Ascending aorta (tissue), 2 donors: ENCODE measurements at regions not wholly inside any gene's neighbourhood (a gene's known extent, or its start where the extent isn't known, plus 50 kb on each side); places are given as distances from the start of the nearest gene placed in this dataset.

Source experiments
- DNase-seq, 2 donors: peaks; one replicate each; pipeline ENCODE4 v3.0.0-alpha.2; 2019; ENCODE audit warnings: low spot score in 2 of 2
- H3K27ac ChIP-seq, 2 donors: fragments of 200-600 bp; sonication (generic); one replicate each; pipeline ENCODE4 v1.5.1; 2016 to 2017; ENCODE audit warnings: mild to moderate bottlenecking in 1 of 2
- H3K27me3 ChIP-seq: fragments of 200-600 bp; sonication (generic); one replicate; pipeline ENCODE4 v1.5.1; 2017
- H3K36me3 ChIP-seq, 2 donors: fragments of 200-600 bp; sonication (generic); one replicate each; pipeline ENCODE4 v1.5.1; 2016
- H3K4me1 ChIP-seq, 2 donors: fragments of 200-600 bp; sonication (generic); one replicate each; pipeline ENCODE4 v1.5.1; 2016 to 2017; ENCODE audit warnings: mild to moderate bottlenecking in 1 of 2
- H3K4me3 ChIP-seq, 2 donors: fragments of 200-600 bp; sonication (generic); one replicate each; pipeline ENCODE4 v1.5.1; 2016 to 2017; ENCODE audit warnings: mild to moderate bottlenecking in 1 of 2
- H3K9me3 ChIP-seq, 2 donors: fragments of 200-600 bp; sonication (generic); one replicate each; pipeline ENCODE4 v1.5.1; 2016
- CTCF ChIP-seq, 3 experiments: fragments of 200-600 bp in 2 of 3; fragments of 450-650 bp in 1 of 3; sonication (generic) in 2 of 3; IDR thresholded peaks; one replicate each; pipeline ENCODE4 v1.5.1; 2016 to 2019; ENCODE audit warnings: antibody characterized with exemption in 3 of 3, mild to moderate bottlenecking in 1 of 3, moderate library complexity in 1 of 3
- intact Hi-C: fragments of 100-400 bp; cut with DNase I; formaldehyde crosslinking; loops from one replicate; pipeline ENCODE4 v1.15.1; 2023

- no peaks in the 10 kb centered on the region for H3K4me1 ChIP-seq
- no peak overlapping the region for H3K4me3 ChIP-seq
- TF ChIP-seq CTCF (IDR thresholded peaks at IDR 0.05): no peak
- intact Hi-C loops: no loop called here
- no peaks in the 10 kb centered on the region for H3K36me3 ChIP-seq
- no peaks in the 10 kb centered on the region for H3K27me3 ChIP-seq
- DNase-seq: no peak
- no peaks in the 10 kb centered on the region for H3K9me3 ChIP-seq
- no peak overlapping the region for H3K27ac ChIP-seq
These were observed 65.0 kb upstream of the IRF2BP2 start for GRCh38 chr1:234675006-234675405.

- no peak for TF ChIP-seq CTCF (IDR thresholded peaks at IDR 0.05)
- Histone ChIP-seq H3K9me3 (no peaks in the 10 kb centered on the region), H3K4me3 (no peak overlapping the region), H3K36me3 (no peaks in the 10 kb centered on the region), H3K4me1 (no peaks in the 10 kb centered on the region), H3K27me3 (no peaks in the 10 kb centered on the region), H3K27ac (no peak overlapping the region)
- intact Hi-C loops: no loop called here
- no peak for DNase-seq
These were observed 64.3 kb upstream of the IRF2BP2 start for GRCh38 chr1:234674218-234674815.

GRCh38 chr1:234672349-234673135, 62.6 kb upstream of the IRF2BP2 start:
- H3K36me3 ChIP-seq: no peaks in the 10 kb centered on the region
- no peaks in the 10 kb centered on the region for H3K4me1 ChIP-seq
- no peak overlapping the region for H3K27ac ChIP-seq
- intact Hi-C loops: no loop called here
- H3K27me3 ChIP-seq: no peaks in the 10 kb centered on the region
- no peak for TF ChIP-seq CTCF (IDR thresholded peaks at IDR 0.05)
- no peaks in the 10 kb centered on the region for H3K9me3 ChIP-seq
- no peak for DNase-seq
- no peak overlapping the region for H3K4me3 ChIP-seq

- intact Hi-C loops: no loop called here
- TF ChIP-seq CTCF (IDR thresholded peaks at IDR 0.05): no peak
These were observed 61.1 kb upstream of the IRF2BP2 start for GRCh38 chr1:234670967-234671626.

GRCh38 chr1:234669499-234669898, 59.5 kb upstream of the IRF2BP2 start:
- DNase-seq: no peak
- H3K4me1 ChIP-seq: no peaks in the 10 kb centered on the region
- no peak overlapping the region for H3K4me3 ChIP-seq
- H3K36me3 ChIP-seq: no peaks in the 10 kb centered on the region
- intact Hi-C loops: no loop called here
- no peak for TF ChIP-seq CTCF (IDR thresholded peaks at IDR 0.05)
- no peaks in the 10 kb centered on the region for H3K9me3 ChIP-seq
- no peaks in the 10 kb centered on the region for H3K27me3 ChIP-seq
- no peak overlapping the region for H3K27ac ChIP-seq

More at GRCh38 chr1:234670967-234671626, 61.1 kb upstream of the IRF2BP2 start:
- Histone ChIP-seq H3K9me3 (no peaks in the 10 kb centered on the region), H3K4me1 (no peaks in the 10 kb centered on the region), H3K27me3 (no peaks in the 10 kb centered on the region), H3K36me3 (no peaks in the 10 kb centered on the region), H3K27ac (no peak overlapping the region), H3K4me3 (no peak overlapping the region)
- DNase-seq: no peak
